ENCODE measurements at regions not wholly inside any gene's neighbourhood (a gene's known extent, or its start where the extent isn't known, plus 50 kb on each side); places are given as distances from the start of the nearest gene placed in this dataset.
"Not testable (repeated sequence)": the region's sequence is repeated elsewhere in the genome, so short reads cannot be mapped to it uniquely, and the experiment has no call there.

DNA sequence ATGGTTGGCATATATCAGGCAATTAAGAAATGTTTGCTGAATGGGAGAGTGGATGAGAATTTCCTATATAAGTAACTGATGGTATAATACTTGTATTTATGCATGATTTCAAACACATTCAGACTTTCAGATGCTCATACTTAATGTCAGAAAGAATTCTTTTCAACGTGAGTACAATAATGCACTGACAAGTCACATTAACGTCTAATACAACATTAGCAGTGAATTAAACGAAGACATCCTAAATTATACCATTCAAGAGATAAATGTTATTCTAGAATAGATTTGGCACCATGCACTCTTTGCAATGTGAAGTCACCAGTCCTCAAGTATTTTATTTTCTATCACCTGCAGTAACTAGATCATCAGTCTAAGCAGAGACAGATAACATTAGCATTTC lies 712.9 kb downstream of the TLE1 start:
- DNase-seq = no peak

DNA sequence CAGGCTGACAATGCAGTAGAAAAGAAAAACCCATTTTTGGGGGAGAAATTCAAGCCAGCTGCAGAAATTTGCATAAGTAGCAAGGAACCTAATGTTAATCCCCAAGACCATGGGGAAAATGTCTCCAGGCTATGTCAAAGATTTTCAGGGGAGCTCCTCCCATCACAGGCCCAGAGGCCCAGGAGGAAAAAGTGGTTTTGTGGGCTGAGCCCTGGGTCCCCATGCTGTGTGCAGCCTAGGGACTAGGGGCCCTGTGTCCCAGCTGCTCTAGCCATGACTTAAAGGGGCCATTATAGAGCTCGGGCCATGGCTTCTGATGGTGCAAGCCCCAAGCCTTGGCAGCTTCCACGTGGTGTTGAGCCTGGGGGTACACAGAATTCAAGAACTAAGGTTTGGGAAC lies 719.0 kb downstream of the TLE1 start:
- DNase-seq = not testable (repeated sequence)

DNA sequence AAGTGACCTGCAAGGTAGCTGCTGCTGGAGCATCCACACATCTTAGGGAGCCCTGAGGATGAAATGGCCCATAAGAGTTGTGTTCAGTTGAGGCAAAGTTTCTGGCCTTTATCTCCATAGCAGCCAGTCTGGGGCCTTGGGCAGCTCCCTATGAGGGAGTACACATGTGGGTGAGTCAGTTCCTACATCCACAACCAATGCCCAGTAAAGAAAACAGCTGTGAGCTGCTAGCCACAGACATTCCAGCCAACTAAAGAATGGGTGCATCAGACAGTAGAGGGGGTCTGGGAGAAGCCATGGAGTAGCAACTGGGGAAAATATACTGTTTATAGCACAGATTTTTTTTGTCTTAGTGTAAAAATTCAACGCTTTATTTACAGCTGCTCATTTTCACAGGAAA lies 720.7 kb downstream of the TLE1 start:
- peak; percentile 84 for DNase-seq

DNA sequence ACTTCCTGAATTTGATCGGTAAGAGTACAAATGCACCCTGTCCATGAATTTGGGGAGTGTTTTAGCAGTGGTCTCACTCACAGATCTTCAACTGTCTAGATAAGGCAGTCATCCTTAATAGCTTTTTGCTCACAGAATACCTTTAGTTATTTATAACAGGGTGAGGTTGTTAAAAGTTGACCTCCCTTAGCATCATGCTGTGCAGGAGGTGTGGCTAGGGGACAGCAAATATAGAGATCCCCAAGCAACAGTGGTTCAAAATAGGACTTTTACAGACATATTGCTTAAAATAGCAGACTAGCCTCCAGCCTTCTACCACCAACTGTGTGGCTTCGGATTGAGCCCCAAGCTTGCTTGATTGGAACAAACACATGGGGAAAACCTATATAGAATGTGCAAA lies 724.4 kb downstream of the TLE1 start:
- DNase-seq = no peak

DNA sequence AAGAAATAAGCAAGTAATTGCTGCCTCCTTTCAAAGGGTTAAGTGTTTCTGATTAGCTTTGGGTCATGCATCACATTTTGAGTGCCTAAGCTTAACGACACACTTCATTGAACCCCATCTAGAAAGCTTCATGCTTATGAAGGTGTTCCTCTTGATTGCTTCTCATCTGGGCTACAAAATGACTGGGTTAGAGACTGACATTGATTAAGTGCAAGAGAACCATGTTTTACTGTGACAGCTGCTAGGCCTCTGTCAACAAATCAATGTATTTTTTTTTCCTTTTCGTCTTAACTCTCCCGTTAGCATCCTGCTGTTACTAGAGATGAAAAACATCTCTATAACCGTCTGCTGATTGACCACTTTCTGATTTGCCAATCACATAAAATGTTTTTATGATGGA lies 725.0 kb downstream of the TLE1 start:
- no peak for DNase-seq

DNA sequence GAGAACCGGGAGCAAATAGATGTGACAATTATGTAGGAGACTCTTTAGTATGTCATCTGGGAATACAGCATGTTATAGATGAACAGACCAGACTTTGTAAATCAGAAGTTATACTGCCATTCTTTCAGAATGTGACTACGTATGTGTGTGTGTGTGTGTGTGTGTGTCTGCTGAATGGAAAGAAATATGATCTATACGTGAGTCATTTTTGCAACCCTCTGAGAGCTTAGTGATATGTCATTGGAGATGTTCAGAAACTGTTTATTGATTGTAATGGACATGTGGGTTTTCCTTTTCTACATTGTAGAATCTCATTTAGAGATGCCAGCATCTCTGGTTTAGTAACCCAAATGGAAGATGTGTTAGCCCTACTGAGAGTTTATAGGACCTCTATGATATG lies 731.5 kb downstream of the TLE1 start:
- peak; percentile 46 for DNase-seq

DNA sequence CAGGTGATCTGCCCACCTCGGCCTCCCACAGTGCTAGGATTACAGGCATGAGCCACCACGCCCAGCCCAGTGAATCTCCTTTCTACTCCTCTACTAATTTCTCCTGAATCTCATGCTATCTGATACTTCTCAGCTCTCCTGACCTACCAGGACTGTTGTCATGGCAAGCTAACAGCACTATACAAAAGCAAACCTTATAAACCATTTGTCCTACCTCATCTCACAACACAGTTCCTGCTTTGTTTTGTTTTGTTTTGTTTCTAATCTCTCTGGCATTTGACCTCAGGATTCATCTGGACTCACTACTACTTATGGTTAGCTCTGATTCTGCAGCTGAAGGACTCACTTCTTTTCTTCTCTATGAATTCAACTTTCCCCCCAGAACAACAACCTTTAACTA lies 734.8 kb downstream of the TLE1 start:
- DNase-seq = no peak

DNA sequence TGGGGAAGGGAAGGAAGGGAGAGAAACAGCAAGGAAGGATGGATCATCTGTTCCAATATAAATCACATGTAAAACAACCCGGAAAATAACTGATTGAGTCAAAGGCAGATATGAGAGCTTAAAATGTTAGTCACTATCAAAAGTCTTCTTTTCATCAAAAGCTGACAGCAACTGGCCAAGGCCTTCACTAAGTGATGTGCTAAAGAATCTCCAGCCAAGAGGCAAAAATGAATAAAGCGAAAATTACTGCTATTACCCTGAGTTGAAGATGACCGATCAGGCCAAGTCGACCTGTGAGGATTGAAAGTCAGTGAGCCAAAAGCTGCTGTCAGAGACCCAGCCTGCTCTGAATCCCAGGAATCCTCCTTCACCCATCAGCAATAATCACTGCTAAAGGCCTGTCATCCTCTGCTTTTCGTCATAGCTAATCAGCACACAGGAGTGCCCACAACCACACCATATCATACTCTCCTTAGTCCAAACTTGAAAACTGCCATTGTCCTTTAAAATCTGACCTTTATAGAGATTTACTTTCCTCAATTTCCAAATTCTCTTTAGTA lies 736.9 kb downstream of the TLE1 start:
- DNase-seq = no peak

DNA sequence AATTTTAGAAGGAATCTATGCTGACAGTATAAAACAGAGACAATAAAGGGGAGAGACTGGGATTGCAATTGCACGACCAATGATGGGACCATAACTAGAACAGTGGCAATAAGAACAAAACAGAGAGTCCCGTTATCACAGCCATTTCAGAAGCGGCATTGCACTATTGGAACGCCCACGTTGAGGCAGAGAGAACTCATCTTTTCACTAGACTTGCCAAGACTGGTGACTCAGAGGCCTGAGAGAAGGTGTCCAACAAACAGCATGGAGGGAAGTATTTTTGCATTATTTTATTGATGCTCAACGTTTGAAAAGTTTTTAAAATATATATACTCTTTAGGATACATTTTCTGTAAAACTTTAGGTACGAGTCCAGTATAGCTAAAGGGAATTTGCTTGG lies 737.7 kb downstream of the TLE1 start:
- DNase-seq = no peak

DNA sequence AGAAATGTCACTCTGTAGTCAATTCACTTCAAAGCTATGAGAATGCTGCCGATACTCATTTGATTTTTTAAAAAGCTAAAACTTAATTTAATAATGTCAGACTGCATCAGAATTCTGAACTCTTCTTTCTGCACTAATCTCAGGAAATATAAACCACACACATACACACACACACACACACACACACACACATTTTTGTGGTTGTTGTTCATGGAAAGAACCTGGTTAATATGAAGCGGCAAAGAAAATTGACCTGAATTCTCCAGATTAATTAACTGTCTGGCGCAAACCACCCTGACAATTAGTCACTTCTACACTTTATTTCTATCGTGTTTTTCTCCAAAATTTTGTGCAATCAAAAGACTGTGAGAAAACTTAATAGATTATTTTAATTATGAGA lies 740.5 kb downstream of the TLE1 start:
- DNase-seq = no peak

DNA sequence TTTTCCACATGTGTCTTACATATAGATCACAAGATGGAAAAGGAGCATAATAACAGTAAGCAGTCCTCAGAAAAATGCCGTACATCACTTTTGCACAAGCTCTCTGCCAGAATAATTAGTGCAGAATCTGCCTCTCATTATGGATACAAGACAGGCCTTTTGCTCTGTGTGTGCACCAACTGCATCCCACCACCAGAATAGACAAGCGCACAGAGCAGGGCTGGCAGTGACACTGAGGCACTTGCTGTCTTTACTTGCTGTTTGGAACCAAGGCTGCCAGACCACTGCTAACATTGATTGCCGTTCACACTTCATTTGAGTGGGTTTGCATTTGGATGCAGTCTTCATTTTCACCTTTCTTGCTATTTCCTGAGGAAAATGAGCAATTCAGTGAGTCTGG lies 741.3 kb downstream of the TLE1 start:
- DNase-seq = no peak

DNA sequence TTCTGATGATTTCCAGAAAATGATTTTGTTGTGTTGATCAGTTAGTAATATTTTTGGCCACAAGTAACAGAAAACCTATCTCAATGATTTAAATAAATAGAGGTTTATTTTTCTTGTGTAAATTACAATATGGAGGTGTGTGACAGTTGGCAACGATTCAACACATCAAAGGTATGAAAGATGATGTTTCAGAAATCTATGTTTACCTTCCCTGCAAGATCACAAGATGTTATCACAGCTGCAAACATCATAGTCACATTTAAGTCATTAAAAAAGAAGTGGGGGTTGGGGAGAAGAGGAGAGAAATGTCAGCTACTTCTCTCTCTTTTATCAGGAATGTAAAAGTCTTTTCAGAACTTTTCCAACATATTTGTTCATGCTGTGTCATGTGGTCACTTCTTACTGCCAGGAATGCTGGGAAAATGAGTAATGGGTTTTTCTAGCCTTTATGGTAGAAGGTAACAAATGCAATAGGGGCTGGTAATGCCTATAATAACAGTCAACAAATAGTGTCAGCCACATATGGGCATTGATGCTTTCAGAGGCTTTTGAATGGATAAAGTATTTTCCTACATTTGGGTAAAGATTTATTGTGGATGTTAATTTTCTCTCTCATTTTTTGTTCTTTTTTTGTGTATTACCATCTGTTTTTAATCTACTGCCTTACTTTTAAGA lies 742.7 kb downstream of the TLE1 start:
- DNase-seq = peak; percentile 35

DNA sequence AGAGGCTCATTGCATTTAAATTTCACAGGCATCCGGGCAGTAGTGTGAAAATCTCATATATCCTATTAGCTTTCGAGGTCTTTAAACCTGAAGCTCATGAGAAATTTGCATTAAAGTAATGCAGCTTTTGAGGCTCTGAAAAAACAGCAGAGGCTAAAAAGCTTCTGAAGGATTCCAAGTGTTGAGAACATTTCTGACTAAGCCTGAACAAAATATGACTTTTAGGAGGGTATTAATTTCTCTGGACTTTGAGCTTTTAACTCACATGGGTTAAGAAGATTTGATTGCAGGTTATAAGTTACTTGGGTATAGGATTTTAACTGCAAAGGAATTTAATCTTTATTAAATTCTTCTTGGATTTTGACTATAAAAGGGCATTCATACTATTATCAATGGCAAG lies 743.9 kb downstream of the TLE1 start:
- DNase-seq = no peak

DNA sequence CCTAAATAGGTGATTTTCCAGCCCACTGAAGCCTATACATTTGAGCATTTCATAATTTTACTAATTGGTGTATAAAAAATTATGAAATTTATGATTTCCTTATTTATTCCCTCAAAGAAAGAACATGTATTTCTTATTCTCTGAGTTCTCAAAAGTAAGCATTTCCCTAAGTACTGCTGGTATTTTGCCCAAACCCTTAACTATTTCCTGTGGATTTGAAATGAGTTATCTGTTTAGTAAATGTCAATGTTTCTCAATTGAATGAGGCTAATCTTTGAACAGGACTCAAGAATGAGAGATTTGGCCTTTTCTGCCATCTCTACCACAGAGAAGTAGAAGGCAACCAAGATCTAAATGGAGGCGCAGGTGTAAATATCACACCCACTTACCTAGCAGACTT lies 751.7 kb downstream of the TLE1 start:
- DNase-seq = peak; percentile 40

DNA sequence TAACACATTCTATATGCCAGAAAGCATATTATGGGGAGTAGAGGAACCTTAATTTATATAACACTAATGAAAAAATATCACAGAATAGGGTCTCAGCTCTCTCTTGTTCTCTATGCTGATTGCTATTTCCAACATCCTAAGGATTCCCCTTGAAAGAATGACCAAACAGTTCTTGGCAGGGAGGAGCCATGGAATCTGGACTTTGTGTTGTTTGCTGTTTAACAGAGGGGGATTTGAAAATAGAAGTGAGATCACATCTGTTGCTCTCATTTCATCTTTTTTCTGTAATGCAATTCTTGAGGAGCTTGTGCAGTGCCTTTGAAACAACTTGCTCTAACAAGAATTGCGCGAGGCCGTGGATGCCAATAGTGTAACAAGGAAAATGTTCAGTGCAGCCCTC lies 755.3 kb downstream of the TLE1 start:
- no peak for DNase-seq

DNA sequence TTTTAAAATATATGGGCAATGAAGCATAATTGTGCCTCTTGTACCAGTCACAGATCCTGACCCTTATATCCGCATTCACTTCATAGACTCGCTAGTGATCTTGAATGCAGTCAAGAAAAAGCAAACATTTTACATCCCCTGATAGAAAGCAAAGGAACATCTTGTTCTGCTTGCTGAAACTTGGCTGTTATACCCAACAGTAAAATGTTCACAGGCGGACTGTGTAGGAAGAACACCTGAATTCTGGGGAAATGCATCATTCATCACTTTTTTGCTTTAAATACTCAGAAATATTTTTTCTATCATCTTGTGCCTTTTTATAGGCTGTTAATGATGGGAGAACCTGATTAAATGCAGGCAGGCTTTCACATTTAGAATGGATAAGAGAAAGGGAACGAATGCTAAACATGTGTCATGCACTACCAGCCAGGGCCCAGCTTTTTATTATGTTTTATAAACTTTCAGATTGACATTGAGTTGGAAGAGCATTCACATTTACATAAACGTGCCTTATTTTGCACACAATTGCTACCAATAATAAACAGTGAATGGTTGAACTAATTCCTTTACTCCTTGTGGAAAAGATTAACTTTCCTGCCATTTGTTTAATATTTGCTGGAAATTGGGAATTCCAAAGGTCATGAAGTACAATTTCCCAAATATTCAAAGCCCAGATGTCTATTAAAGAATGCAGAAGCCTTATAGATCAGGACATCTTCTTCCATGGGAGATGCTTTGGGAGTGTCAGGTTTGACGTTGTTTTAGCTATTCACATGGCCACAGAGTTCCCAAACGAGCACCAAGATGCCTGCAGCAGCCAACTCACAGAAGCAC lies 756.2 kb downstream of the TLE1 start:
- no peak for DNase-seq

DNA sequence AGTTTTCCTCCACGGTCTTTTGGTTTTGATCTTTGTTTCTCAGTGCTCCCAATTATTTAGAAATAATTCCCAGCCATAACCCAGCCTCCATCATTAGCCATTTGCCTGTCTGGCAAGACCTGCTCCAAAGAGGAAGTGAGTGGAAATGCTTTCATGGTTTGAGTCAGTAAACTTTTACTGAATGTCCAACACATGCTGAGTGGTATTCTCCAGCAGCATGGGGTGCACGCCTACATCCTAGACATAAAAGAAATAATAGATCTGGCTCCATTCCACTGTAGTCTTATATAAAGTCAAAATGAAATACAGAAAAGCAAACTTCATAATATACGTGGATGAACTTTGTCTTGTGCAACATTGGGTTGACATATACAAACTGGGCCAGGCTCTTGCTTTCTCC lies 757.2 kb downstream of the TLE1 start:
- DNase-seq = peak; percentile 4

DNA sequence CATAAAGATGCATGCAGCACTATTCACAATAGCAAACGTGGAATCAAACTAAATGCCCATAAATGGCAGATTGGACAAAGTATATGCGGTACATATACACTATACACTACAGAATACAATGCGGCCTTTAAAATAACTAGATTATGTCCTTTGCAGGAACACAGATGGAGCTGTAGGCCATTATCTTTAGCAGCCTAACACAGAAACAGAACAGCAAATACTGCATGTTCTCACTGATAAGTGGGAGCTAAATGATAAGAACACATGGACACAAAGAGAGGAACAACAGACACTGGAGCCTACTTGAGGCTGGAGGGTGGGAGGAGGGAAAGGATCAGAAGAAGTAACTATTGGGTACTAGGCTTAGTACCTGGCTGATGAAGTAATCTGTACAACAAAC lies 758.2 kb downstream of the TLE1 start:
- DNase-seq = no peak

DNA sequence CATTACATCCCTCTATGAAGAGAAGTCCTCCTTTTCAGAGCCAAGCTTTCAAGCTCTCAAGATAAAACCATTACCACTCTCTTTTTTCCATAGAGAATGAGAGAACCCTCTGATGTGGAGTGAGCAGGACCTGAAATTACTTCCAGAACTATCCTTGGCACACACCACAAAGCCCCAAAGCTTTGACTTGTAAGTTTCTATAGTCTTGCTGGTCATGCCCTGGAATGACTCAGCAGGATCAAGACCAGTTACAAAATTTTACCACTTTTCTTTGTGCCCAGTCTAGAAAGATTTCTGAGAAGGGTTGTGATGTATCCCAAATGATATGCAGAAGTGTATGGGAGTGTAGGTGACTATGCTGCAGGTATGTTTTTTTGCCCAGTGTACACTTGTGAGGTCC lies 760.6 kb downstream of the TLE1 start:
- no peak for DNase-seq

DNA sequence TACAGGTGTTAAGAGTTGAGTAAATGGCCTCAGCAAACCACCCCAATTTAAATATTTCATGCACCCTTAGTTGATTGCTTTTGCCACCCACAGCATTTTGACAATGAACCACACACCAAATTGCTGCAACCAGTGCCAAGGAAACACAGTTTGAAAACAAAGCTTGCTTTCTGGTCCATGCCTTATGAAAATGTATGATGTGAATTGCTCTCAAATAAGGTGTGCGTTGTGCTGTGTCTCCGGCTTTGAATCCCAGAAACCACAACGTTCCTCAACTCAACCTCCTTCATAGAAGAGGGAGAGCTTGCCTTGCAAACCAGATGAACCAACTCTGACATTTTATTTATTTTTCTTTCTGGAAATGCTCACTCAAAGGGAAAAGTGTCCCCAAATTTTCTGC lies 762.7 kb downstream of the TLE1 start:
- DNase-seq = no peak

DNA sequence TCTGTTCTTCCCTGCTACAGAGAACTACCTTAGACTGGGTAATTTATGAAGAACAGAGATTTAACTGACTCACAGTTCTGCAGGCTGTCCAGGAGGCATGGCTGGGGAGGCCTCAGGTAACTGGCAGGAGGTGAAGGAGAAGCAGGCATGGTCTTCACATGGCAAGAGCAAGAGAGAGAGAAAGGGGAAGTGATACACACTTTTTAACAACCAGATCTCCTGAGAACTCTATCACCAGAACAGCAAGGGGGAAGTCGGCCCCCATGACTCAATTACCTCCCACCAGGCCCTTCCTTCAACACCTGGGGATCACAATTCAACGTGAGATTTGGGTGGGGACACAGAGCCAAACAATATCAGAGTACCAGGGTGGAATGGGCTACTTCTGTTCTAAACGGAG lies 766.8 kb downstream of the TLE1 start:
- no peak for DNase-seq

DNA sequence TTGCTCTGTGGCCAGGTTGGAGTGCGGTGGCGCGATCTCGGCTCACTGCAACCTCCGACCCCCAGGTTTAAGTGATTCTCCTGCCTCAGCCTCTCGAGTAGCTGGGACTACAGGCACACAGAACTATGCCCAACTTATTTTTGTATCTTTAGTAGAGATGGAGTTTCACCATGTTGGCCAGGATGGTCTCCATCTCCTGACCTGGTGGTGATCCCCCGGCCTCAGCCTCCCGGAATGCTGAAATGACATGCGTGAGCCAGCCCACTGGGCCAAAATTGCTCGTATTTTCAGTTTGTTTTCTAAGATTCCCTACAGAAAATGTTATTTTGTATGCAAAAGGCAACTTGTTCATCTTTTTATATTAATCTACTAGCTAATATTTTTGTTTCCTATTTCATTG lies 782.6 kb downstream of the TLE1 start:
- DNase-seq = no peak

DNA sequence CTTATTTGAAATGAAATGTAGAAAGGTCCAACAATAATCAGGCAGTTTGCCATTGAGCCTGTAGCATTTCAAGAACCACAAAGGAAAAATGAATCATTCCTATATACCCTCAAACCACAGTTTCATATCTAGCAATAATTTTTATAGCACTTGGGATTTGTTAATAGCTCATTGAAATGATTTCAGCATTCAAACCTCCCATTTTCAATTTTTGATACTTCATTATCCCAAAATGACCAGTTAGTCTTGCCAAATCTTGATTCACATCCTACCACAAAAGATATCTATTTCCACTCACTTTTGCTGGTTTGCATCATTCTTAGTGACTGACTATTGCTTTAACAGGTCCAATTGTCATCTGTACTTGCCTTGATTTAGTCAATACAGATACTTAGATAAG lies 790.1 kb downstream of the TLE1 start:
- peak; percentile 52 for DNase-seq

DNA sequence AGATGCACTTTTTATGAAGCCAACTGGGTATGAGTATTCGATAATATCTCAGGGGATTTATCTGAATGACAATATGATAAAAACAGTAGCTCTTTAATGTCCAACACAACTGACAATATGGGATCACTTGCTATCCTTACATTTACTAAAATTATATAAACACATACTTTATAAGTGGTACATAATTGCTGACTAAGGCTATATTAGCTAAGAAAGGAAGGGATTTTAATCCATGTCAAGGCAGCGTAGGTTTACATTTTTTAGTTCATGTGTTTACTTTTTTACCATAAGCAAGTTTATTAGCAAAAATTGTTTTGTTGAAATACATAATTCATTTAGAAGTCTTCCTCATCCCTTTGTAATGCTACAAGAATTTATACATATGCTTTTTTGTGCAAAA lies 796.2 kb downstream of the TLE1 start:
- no peak for DNase-seq
